Liver (tissue), 3 donors: ENCODE measurements at regions not wholly inside any gene's neighbourhood (a gene's known extent, or its start where the extent isn't known, plus 50 kb on each side); places are given as distances from the start of the nearest gene placed in this dataset.
"Not testable (repeated sequence)": the region's sequence is repeated elsewhere in the genome, so short reads cannot be mapped to it uniquely, and the experiment has no call there.

ENCODE experiments used
- FOXA2 ChIP-seq: IDR thresholded peaks from 2 replicates; pipeline ENCODE4 v1.6.1; 2016; ENCODE audit warnings: antibody characterized with exemption
- GABPA ChIP-seq, 2 donors: IDR thresholded peaks in 1 of 2; conservative IDR thresholded peaks in 1 of 2; 2 replicates each; pipeline ENCODE4 v1.6.1; 2016; ENCODE audit warnings: antibody characterized with exemption in 2 of 2, mild to moderate bottlenecking in 1 of 2, moderate library complexity in 1 of 2
- JUND ChIP-seq, 2 donors: IDR thresholded peaks; 2 replicates each; pipeline ENCODE4 v1.6.1; 2016; ENCODE audit warnings: antibody characterized with exemption in 2 of 2
- RAD21 ChIP-seq, 2 donors: IDR thresholded peaks; 2 replicates each; pipeline ENCODE4 v1.6.1; 2016; ENCODE audit warnings: antibody characterized with exemption in 2 of 2, mild to moderate bottlenecking in 2 of 2
- TF ChIP-seq, protein P1 (sequence below): fragments of 150-350 bp; IDR thresholded peaks from 2 replicates; pipeline ENCODE4 v1.5.1; 2017; ENCODE audit warnings: improper control_type of control experiment, low read depth, low read length; ENCODE audit not compliant: missing input control
- TF ChIP-seq, protein P2 (sequence below): IDR thresholded peaks from 2 replicates; pipeline ENCODE4 v1.6.1; 2016; ENCODE audit warnings: antibody characterized with exemption
- donor health status: healthy.
- donor health status: healthy.

DNA sequence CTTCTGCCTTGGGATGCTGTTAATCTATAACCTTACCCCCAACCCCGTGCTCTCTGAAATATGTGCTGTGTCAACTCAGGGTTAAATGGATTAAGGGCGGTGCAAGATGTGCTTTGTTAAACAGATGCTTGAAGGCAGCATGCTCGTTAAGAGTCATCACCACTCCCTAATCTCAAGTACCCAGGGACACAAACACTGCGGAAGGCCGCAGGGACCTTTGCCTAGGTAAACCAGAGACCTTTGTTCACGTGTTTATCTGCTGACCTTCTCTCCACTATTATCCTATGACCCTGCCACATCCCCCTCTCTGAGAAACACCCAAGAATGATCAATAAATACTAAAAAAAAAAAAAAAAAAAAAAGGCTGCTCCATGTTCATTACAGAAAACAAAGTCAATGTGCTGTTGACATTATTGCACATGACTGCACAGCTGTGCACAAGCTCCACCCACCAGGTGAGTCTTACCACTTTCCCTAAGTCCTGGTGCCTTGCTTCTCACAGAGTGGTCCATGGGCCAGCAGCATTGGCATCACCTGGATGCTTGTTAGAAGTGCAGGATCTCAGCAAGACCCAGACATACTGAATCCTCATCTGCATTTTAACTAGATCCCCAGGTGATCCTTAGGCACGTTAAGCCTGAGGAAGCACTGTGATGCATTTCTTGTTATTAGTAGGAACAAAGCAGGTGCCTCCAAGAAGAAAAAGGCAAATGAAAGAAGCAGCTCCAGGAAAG is 127.0 kb downstream of the TMX1 start:
- TF ChIP-seq, protein P1, sequence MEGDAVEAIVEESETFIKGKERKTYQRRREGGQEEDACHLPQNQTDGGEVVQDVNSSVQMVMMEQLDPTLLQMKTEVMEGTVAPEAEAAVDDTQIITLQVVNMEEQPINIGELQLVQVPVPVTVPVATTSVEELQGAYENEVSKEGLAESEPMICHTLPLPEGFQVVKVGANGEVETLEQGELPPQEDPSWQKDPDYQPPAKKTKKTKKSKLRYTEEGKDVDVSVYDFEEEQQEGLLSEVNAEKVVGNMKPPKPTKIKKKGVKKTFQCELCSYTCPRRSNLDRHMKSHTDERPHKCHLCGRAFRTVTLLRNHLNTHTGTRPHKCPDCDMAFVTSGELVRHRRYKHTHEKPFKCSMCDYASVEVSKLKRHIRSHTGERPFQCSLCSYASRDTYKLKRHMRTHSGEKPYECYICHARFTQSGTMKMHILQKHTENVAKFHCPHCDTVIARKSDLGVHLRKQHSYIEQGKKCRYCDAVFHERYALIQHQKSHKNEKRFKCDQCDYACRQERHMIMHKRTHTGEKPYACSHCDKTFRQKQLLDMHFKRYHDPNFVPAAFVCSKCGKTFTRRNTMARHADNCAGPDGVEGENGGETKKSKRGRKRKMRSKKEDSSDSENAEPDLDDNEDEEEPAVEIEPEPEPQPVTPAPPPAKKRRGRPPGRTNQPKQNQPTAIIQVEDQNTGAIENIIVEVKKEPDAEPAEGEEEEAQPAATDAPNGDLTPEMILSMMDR: not testable (repeated sequence)
- not testable (repeated sequence) for TF ChIP-seq GABPA (IDR thresholded peaks at IDR 0.05 in 1 of 2, conservative IDR thresholded peaks at IDR 0.05 in 1 of 2); JUND (IDR thresholded peaks at IDR 0.05); RAD21 (IDR thresholded peaks at IDR 0.05); FOXA2
- TF ChIP-seq, protein P2, sequence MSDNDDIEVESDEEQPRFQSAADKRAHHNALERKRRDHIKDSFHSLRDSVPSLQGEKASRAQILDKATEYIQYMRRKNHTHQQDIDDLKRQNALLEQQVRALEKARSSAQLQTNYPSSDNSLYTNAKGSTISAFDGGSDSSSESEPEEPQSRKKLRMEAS: not testable (repeated sequence)
